ENCODE measurements at regions not wholly inside any gene's neighbourhood (a gene's known extent, or its start where the extent isn't known, plus 50 kb on each side); places are given as distances from the start of the nearest gene placed in this dataset.
"Not testable (repeated sequence)": the region's sequence is repeated elsewhere in the genome, so short reads cannot be mapped to it uniquely, and the experiment has no call there.

DNA sequence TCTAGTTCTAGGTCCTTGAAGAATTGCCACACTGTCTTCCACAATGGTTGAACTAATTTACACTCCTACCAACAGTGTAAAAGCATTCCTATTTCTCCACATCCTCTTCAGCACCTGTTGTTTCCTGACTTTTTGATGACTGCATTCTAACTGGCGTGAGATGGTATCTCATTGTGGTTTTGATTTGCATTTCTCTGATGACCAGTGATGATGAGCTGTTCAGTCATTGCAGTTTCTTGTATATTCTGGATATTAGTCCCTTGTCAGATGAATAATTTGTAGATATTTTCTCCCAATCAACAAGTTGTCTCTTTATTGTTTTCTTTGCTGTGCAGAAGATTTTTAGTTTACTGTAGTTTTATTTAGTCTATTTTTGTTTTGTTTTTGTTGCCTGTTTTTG lies 812.3 kb upstream of the ACO1 start:
- H4K91ac ChIP-seq (ENCODE audit: insufficient read depth, low read depth, low read length); H3K27ac ChIP-seq (ENCODE audit: insufficient read depth, low read length); H2BK5ac ChIP-seq (ENCODE audit: low read depth, low read length, poor library complexity, severe bottlenecking); H3K79me1 ChIP-seq (ENCODE audit: low read depth in 1 of 2, low read length in 2 of 2); H3K23ac ChIP-seq (ENCODE audit: low read depth, low read length); H2AK5ac ChIP-seq (ENCODE audit: low read depth, low read length); intact Hi-C loops (cut with micrococcal nuclease); H4K8ac ChIP-seq (ENCODE audit: low read depth in 2 of 2, low read length in 2 of 2); H3K4me2 ChIP-seq (ENCODE audit: low read depth, low read length); H3K4me3 ChIP-seq (ENCODE audit: insufficient read depth, low read depth, low read length); H3K4me1 ChIP-seq (ENCODE audit: control insufficient read depth, insufficient read depth, low read length); CTCF ChIA-PET; DNase-seq; H3K36me3 ChIP-seq (ENCODE audit: control insufficient read depth, insufficient read depth, low read length); H4K20me1 ChIP-seq (ENCODE audit: insufficient read depth, low read length); POLR2A ChIA-PET (ENCODE audit: unreplicated experiment); H3K9ac ChIP-seq (ENCODE audit: low read depth, low read length); H3K18ac ChIP-seq (ENCODE audit: low read depth, low read length); BruUV-seq (replicated peaks); H2BK15ac ChIP-seq (ENCODE audit: low read depth, low read length); H3K14ac ChIP-seq (replicated peaks; ENCODE audit: low read depth, low read length); H3K4ac ChIP-seq (ENCODE audit: low read depth, low read length); H2BK20ac ChIP-seq (ENCODE audit: low read depth, low read length); in situ Hi-C loops (cut with MboI; ENCODE audit: low sequenced_read_pairs); H2AFZ ChIP-seq (replicated peaks; ENCODE audit: low read length, poor library complexity); H2BK120ac ChIP-seq (ENCODE audit: low read depth, low read length); dilution Hi-C loops (cut with HindIII; ENCODE audit: low sequenced_read_pairs, unreplicated experiment); H4K5ac ChIP-seq (ENCODE audit: low read depth, low read length); H3K9me1 ChIP-seq (ENCODE audit: insufficient read depth, low read length); H2AK9ac ChIP-seq (replicated peaks; ENCODE audit: low read depth, low read length, poor library complexity); H3K9me3 ChIP-seq (ENCODE audit: control insufficient read depth, insufficient read depth, low read length); H3K27me3 ChIP-seq (ENCODE audit: control insufficient read depth, insufficient read depth, low read length); H3K56ac ChIP-seq (ENCODE audit: extremely low read depth, insufficient read depth, low read length); ATAC-seq (ENCODE audit: low read depth): not testable (repeated sequence)
- WGBS, 2 experiments (ENCODE audit: extremely low coverage in 2 of 2, insufficient read length in 1 of 2): no CpG with 5 or more reads among the region's 1 CpG
